ENCODE measurements at regions not wholly inside any gene's neighbourhood (a gene's known extent, or its start where the extent isn't known, plus 50 kb on each side); places are given as distances from the start of the nearest gene placed in this dataset.

DNA sequence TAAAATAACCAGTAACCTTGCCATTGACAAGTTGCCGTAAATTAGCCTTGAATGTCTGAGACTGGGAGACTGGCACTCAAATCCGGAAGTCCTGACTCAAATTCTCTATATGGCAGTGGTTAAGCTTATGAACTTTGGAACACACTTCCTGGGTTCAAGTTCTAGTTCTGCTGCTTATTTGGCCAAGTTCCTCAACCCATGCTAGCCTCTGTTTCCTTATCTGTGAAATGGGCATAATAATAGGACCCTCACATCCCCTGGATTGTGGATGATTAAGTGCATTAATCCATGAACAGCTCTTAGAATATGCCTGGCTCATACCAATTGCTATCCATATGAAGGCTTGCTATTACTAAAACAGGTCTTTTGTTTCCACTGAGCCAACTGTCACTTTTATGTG is 311.5 kb downstream of the EDEM1 start:
- DNase-seq (ENCODE audit: low spot score, unreplicated experiment) = no peak
- Mint-ChIP-seq H3K9me3 (ENCODE audit: low read depth) (no peaks in the 10 kb centered on the region), H3K4me1 (ENCODE audit: low read depth) (no peaks in the 10 kb centered on the region), H3K36me3 (ENCODE audit: insufficient read depth) (no peaks in the 10 kb centered on the region), H3K27ac (no peak overlapping the region), H3K4me3 (ENCODE audit: low read depth) (no peak overlapping the region), H3K27me3 (no peaks in the 10 kb centered on the region)
- TF ChIP-seq, protein P1, sequence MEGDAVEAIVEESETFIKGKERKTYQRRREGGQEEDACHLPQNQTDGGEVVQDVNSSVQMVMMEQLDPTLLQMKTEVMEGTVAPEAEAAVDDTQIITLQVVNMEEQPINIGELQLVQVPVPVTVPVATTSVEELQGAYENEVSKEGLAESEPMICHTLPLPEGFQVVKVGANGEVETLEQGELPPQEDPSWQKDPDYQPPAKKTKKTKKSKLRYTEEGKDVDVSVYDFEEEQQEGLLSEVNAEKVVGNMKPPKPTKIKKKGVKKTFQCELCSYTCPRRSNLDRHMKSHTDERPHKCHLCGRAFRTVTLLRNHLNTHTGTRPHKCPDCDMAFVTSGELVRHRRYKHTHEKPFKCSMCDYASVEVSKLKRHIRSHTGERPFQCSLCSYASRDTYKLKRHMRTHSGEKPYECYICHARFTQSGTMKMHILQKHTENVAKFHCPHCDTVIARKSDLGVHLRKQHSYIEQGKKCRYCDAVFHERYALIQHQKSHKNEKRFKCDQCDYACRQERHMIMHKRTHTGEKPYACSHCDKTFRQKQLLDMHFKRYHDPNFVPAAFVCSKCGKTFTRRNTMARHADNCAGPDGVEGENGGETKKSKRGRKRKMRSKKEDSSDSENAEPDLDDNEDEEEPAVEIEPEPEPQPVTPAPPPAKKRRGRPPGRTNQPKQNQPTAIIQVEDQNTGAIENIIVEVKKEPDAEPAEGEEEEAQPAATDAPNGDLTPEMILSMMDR (IDR thresholded peaks at IDR 0.05; ENCODE audit: unreplicated experiment) = no peak

DNA sequence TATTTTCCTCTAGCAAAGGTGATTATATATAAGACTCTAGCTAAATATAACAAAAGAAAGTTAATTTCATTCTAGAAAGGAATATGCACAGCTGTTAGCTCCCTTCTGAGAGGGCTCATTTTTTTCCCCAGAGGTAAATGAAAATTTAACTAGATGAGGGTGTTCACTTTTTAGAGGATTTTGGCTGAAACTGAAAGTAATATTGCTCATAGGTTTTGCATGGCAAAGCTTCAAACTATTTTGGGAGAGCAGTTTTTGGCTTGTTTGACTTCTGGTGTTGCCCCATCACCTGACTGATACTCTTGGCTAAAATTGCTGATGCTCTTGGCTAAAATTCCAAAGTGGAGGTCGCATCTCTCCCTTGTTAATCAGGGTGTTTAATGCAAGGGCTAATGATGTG is 311.9 kb downstream of the EDEM1 start:
- Mint-ChIP-seq H3K27me3 (no peaks in the 10 kb centered on the region), H3K36me3 (ENCODE audit: insufficient read depth) (no peaks in the 10 kb centered on the region), H3K27ac (no peak overlapping the region), H3K9me3 (ENCODE audit: low read depth) (no peaks in the 10 kb centered on the region), H3K4me1 (ENCODE audit: low read depth) (no peaks in the 10 kb centered on the region), H3K4me3 (ENCODE audit: low read depth) (no peak overlapping the region)
- TF ChIP-seq, protein P1 (IDR thresholded peaks at IDR 0.05; ENCODE audit: unreplicated experiment) = no peak
- no peak for DNase-seq (ENCODE audit: low spot score, unreplicated experiment)

DNA sequence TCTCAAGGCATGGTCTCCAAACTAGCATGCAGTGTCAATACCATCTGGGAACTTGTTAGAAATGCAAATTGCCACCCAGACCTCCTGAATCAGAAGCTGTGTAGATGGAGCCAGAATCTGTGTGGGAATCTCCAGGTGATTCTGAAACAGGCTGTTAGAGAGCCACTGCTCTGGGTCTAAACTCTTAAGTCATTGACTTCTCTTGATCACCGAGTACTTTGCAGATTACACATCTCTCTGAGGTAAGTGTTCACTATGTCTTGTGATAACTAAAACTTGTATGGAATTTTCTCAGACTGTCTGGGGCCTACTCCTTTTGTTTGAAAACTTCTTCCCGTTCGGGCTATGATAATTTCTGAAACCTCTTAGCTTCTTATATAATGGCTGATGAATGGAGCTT is 315.6 kb downstream of the EDEM1 start:
- H3K27me3 Mint-ChIP-seq = no peaks in the 10 kb centered on the region
- H3K9me3 Mint-ChIP-seq (ENCODE audit: low read depth) = peaks cover 8% of the 10 kb centered on the region
- DNase-seq (ENCODE audit: low spot score, unreplicated experiment) = no peak
- TF ChIP-seq, protein P1 (IDR thresholded peaks at IDR 0.05; ENCODE audit: unreplicated experiment) = no peak
- peaks cover 1% of the 10 kb centered on the region for H3K4me1 Mint-ChIP-seq (ENCODE audit: low read depth)
- peaks cover 4% of the 10 kb centered on the region for H3K36me3 Mint-ChIP-seq (ENCODE audit: insufficient read depth)
- H3K27ac Mint-ChIP-seq = no peak overlapping the region
- H3K4me3 Mint-ChIP-seq (ENCODE audit: low read depth) = no peak overlapping the region

DNA sequence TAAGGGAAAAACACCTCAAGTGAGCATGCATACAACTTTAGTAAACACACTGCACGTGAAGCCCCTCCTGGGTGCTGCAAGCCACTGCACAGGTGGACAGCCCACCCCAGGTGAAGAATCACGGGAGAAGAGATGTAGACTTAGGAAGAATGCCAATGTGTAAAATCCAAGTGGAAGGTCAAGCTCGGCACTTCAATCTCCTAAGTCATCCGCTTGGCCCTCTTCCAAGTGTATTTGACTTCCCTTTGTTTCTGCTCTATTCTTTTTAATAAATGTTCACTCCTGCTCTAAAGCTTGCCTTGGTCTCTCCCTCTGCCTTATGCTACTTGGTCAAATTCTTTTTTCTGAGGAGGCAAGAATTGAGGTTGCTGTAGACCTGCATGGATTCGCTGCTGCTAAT is 316.6 kb downstream of the EDEM1 start:
- Mint-ChIP-seq H3K9me3 (ENCODE audit: low read depth) (peaks cover 17% of the 10 kb centered on the region), H3K4me3 (ENCODE audit: low read depth) (no peak overlapping the region), H3K27me3 (no peaks in the 10 kb centered on the region), H3K4me1 (ENCODE audit: low read depth) (peaks cover 1% of the 10 kb centered on the region), H3K27ac (no peak overlapping the region), H3K36me3 (ENCODE audit: insufficient read depth) (peaks cover 4% of the 10 kb centered on the region)
- no peak for DNase-seq (ENCODE audit: low spot score, unreplicated experiment)
- TF ChIP-seq, protein P1 (IDR thresholded peaks at IDR 0.05; ENCODE audit: unreplicated experiment) = no peak

DNA sequence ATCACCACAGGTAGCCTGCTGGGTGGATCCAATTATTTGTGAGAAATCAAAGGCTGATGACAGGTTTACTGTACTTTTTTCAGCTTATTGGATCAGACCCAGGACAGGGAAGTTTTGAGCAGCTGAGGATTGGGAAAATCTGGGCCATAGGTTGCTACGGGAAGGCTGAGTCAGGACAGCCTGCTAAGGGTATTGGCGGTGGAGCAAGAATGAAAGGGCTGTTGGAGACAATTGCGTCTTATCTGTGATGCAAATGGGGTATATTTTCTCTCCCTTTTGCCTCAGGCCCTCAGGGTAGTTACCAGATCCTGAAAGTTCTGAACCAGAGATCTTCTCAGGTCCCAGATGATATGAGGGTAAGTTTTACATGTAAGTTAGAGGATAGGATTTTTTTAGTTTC is 317.7 kb downstream of the EDEM1 start:
- Mint-ChIP-seq H3K4me1 (ENCODE audit: low read depth) (peaks cover 1% of the 10 kb centered on the region), H3K27ac (no peak overlapping the region), H3K27me3 (no peaks in the 10 kb centered on the region), H3K9me3 (ENCODE audit: low read depth) (peaks cover 26% of the 10 kb centered on the region), H3K4me3 (ENCODE audit: low read depth) (no peak overlapping the region), H3K36me3 (ENCODE audit: insufficient read depth) (peaks cover 4% of the 10 kb centered on the region)
- TF ChIP-seq, protein P1 (IDR thresholded peaks at IDR 0.05; ENCODE audit: unreplicated experiment) = no peak
- DNase-seq (ENCODE audit: low spot score, unreplicated experiment) = no peak
